ENCODE measurements at regions not wholly inside any gene's neighbourhood (a gene's known extent, or its start where the extent isn't known, plus 50 kb on each side); places are given as distances from the start of the nearest gene placed in this dataset.

DNA sequence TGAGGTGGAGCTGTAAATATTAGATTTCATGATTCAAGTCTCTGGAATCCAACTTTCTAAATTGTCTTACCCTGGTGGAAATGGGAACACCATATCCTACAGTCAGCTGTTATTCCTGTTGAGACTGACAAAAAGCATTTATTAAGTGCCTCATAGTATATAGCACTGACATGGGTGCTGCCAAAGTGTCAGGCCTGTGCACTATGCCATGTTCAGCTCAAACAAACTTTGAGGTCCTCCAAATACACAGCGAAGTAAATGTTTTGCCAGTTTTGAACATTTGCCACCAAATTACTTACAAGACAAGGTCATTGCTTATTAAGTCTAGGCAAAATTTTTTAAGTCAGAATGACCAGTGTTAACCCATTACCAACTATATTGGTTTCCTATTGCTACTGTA is 162.9 kb upstream of the SLC25A13 start:
- ATAC-seq (no peak), DNase-seq (no peak)

DNA sequence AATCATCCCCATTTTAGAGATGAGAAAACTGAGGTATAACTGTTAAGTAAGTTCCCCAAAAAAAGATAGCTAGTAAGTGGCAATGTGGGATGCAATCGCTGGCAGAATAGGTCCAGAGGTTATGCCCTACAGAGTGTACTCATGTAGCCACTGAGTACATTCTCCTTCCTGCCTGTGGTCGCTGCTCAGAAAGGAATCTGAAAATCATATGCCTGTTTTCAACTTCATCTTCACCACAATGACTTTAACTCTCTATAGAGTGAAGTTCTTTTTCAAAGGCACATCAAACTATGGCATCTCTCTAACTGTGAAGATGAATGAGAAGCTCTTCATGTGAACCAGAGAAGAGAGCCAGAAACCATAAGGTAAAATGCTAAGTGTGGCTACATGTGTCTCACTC is 162.2 kb upstream of the SLC25A13 start:
- no peak for DNase-seq
- no peak for ATAC-seq

DNA sequence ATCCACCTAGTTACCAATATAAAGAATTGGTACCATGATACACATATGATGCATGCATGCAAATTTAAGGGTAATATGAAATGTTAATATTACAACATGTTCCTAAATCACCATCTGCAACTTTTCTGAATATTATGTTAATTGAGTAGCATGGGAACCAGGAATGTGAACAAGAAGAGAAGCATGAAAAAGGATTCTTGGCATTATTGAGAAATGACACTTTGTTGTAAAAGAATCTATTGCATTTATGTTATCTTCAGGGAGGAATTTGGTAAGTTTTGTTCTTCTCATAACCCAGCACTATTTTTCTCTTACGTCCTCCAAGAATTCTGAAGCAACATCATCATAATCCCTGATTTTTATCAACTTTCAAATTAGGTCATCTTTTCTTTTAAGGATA is 159.9 kb upstream of the SLC25A13 start:
- DNase-seq = no peak
- no peak for ATAC-seq

DNA sequence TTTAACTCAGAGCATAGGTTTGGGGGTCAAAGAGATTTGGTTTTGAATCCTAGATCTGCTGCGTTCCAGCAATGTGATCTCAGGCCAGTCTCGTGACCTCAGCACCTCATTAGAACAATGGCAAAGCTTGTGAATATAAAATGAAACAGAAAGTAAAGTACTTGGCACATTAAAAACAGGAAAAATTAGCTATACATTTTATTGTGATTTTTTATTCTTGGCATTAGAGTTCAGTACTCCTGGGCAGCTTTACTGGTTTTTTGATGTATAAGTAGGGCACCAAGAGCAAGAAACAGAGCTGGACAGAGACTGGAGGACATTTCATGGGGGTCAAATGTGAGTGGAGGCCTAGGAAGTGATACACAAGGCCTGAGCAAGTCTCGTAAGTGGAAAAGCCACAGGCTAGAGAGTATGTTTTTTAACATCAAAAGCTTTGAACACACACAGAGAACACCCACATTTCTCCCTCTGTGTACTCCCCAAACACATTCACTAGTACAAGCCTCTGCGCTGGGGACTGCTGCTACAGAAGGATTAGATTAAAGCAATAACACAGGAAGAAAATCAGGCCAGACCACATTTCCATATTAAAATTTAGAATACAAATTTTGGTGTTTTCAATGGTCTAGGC is 157.2 kb upstream of the SLC25A13 start:
- DNase-seq (no peak), ATAC-seq (peak; percentile 46)

DNA sequence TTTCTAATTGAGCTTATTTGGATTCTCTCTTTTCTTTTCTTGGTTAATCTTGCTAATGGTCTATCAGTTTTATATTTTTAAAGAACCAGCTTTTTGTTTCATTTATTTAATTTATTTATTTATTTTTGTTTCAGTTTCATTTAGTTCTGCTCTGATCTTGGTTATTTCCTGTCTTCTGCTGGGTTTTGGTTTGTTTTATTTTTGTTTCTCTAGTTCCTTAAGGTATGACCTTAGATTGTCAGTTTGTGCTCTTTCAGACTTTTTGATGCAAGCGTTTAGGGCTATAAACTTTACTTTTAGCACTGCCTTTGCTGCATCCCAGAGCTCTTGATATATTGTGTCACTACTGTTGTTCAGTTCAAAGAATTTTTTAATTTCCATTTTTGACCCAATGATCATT is 149.7 kb upstream of the SLC25A13 start:
- no peak for ATAC-seq
- no peak for DNase-seq

DNA sequence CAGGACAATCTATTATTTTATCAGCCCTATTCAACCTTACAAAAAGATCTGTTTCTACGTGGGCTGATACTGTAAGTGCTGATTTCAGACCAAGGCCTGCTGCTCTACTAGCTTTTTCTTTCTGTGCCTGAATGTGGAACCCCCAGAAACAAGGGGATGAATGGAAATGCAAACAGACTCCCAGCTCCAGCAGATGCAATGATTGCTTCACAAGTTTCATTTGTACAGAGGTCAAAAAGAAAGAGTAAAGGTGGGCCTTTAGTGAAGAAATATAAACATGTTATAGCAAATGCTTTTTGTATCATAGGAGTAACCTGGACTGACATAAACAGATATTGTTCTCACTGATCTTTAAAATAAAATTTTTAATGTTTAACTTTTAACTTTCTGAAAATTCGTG is 130.2 kb upstream of the SLC25A13 start:
- no peak for ATAC-seq
- DNase-seq = no peak

DNA sequence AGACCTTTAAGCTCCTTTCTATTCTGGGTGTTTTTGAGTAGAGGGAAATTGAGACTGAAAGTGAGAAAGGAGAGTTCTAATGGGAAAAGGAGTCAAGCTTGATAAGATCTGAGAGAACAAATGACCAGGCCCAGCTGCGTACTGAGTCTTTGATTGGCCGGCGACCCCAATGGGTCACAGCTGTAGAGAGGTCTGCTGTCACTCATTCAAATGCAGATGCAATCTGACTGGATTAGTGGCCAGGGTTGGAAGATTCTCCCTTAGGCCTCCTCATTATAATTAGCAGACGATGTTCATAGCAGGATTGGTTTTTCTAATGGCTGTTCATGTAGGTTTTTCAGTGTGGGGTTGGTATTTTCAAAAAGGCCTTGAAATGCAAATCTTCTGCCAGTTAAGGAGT is 127.2 kb upstream of the SLC25A13 start:
- DNase-seq (no peak), ATAC-seq (no peak)

DNA sequence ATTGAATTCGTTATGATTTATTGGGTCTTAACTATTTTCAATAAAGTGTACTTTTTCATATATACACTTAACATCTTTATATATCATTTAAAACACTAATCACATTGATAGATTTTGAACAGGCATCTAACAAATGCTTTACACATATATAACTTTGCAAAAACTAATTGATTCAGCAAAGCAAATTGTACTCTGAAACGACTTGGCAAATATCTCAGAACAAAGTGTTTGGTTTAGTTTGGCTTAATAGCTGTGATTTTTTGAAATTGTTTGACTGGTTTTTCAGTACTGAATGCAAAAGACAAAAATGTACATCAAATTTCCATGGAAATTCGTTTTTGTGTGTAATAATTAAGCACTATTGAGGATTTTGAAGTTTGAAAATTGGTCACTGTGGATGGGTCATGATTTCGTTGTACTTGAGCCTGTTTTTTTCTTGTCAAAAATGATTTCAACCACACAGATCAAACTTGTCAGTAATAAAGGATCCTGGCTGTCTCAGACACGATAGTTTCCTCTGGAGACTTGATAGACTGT is 125.3 kb upstream of the SLC25A13 start:
- DNase-seq (no peak), ATAC-seq (no peak)

DNA sequence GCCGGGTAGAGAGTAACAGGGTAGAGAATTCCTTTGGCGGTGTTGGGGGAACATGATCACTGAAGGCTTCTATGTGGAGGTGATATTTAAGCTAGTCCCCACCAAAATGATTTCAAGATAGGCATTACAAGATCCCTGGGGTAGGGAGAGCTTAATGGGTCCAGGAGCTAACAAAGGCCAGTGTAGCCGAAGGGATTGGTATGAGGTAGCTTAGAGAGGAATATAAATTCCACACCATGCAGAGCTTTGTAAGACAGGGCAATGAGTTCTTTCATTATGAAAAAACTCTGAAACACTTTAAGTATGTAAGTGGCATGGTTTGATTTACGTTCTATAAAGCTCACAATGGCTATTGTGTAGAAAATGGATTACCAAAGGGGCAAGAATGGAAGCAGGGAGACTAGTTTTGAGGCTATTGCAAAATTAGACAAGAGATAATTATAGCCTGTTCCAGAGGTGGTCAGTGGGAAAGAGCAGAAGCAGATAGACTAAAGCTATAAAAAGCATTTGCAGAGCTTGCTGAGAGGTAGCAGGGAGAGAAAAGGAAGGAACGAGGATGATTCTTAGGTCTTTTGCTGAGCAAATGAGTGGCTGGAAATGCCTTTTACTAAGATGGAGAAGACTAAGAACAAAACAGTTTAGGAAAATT is 119.7 kb upstream of the SLC25A13 start:
- DNase-seq = no peak
- ATAC-seq = no peak

DNA sequence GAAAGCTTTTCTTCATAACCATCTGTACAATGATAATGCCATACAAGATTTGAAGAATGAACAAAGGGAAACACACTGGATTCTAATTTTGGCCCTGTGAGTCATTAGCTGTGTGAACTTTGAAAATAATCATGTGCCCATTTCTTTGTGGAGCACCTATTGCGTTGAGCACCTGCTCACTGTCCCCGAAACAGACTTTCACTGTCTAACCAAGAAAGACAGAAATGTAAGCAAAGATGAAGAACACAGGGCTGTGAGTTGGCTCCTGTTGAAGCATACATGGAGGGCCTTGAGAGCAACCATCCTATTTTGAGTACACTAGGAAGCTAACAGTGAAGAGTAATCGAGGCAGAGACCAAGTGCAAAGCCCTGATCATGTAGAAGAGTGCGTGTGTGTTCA is 118.4 kb upstream of the SLC25A13 start:
- no peak for DNase-seq
- ATAC-seq = no peak

DNA sequence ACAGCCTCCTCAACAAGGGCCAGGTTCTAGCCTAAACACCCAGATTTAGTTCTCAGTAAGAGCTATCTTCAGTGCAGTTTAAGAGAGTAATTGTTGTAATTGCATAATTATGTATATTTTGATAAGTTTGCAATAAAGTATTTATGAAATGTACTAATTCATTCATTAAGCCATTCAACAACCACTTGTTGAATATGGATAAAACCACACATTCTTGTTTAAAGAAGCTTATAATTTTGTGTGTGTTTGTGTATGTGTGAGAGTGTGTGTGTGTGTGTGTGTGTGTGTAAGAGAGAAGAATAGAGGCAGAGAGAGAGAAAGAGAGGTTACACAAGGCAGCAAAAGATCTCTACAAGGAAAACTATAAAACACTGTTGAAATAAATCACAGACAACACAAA is 115.0 kb upstream of the SLC25A13 start:
- no peak for DNase-seq
- ATAC-seq = no peak

DNA sequence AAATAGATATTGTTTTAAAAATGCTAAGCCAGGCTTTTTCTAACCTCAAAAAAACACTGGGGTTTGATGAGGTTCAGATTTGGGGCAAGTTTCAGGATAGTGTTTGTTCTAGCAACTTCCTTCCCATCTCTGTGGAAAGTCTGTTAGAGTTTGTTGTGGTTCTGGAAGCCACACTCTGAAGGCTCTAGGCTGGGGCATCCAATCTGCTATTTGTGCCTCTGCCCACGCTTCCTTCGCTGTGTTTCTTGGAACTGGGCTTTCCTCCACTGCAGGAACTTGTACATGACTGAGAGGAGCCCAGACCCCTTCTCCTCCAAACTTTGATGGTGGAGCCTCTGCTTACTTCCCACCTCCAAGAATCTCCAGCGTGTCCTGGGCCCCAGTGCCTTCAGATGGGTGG is 108.5 kb upstream of the SLC25A13 start:
- peak; percentile 32 for ATAC-seq

DNA sequence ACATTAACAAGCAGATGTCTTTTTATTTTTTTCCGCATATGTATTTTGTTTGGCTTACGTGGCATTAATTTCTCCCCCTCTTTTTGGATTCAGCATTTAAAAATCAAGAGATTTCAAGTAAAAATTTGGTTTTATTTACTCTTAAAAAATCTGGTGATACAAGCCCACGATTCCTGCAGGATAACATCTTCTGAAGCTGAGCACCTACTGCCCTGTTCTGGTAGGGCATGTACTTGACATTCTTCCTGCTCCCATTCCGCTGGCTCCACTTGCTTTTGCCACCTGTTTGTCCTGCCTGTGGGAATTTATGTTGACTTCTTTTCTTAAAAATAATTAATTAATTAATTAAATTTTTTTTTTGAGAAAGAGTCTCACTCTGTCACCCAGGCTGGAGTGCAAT is 105.2 kb upstream of the SLC25A13 start:
- no peak for ATAC-seq
- DNase-seq = no peak

More for the DNA sequence above, 108.5 kb upstream of the SLC25A13 start:
- DNase-seq = no peak

DNA sequence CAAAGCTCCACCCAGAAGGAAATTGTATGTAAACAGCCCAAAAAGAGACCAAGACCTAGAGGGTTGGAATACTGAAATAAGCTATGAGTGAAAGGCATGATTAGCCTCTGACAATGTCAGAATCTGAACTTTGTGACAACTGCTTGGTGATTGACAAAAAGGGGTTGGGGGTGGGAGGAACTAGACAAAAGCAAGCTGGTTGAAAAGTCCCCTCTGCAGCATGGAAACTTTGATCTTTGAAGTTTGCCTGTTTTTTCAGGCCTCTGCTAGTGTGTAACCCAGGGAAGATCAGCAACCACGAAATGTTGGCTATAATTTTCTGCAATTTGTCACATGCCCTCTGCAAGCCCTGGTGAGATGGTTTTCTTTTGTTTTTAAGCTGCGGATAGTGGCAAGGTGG is 104.8 kb upstream of the SLC25A13 start:
- DNase-seq (no peak), ATAC-seq (no peak)

DNA sequence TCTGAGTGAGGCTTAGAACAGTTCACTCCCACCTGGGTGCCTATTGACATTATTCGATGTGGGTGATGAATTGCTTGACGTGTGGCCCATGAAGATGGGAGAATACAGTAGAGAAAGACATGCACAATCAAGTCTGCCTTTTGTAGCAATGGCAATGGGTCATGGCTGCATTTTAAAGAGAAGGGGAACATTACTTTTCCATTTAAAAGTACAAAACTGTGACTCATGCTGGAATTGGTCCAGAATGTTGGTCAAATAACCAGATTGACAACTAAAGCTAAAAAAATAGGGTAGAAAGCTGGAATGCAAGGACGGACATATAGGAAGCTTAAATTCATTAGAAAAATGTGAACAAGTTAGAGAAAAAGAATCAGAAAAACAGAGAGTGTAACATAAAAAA is 104.1 kb upstream of the SLC25A13 start:
- no peak for DNase-seq
- no peak for ATAC-seq

DNA sequence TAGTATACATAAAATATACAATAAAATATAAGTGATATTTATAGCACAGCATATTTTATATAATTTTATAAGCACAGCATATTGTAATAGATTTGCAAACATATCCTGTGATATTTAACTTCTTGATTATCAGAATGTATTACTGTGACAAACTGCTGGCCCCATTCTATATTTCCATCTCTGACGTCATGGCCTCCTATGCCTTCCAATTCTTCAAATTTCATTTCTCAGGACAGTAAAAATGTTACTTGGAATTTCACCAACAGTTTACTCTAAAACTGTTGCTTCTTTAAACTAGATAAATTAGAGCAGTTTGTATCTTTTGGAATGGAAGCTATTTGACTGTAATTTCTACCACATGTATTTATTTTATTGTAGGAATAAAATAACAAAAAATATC is 102.5 kb upstream of the SLC25A13 start:
- ATAC-seq (no peak), DNase-seq (no peak)

DNA sequence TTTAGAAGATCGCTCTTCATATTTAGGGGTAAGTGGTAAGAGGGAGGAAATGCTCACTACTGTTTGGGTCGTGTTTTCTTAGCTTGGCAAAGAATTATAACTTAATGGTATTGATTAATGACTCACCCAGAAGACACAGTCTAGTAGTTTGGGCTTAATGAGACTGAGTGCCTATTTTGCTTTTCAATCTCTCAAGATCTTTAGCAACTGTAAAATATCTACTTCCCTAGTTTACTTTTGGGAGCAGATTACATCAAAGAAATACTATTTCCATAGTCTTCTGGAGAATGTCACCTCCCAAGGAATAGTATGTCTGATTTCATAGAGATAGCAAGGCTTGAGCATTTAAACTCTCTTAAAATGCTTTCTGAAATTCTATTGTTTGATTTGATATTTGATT is 100.5 kb upstream of the SLC25A13 start:
- no peak for DNase-seq
- ATAC-seq = no peak

DNA sequence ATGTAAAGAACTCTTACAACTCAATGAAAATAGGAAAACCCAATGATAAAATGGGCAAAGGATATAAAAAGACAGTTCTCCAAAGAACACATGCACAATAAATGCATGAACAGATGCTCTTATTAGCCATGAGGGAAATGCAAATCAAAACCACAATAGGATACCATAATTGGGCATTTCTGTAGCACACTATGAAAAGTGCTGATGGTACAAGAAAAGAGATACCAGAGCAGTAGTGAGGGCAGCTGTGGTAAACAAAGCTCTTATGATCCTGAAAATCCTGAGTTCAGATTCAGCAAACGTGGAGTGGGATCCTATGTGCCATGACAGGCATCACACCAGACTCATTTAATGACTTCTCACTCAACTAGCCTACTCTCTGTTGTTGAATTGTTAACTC is 96.7 kb upstream of the SLC25A13 start:
- ATAC-seq = no peak
- no peak for DNase-seq

DNA sequence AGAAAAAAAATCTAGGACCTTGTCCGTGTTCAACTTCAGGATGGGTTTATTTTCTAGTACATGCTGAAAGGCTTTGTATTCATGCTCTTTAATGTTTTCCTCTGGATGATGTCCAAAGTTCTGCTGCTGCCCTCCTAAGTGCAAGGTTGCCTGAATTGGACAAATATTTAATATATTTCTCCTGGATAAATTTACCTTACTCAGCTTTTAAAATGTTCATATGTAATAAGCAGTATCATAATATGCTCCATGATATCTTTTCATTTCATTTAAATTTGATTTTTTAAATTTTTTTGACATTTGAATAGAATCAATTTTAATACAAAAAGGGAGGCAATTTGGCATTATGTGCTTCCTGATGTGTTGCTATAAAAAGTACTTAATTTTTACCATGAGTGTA is 95.9 kb upstream of the SLC25A13 start:
- no peak for DNase-seq

DNA sequence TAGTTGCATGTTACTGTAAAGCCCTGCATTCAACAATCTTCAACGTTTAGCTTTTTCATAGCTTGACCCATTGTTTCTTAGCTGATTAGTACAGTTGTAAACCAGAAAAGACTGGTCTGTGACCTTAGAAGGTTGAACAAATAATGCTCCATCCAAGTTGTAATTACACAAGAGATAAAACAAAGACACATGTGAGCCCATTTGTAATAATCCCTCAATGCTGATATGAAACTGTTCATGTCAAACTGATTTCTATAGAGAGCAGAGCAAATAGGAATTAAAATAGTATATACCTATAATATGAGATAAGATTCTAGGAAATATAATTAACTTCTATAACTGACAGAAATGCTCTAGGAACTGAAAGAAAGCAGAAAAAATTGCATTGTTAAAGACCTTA is 94.7 kb upstream of the SLC25A13 start:
- DNase-seq = no peak
- ATAC-seq = no peak

More for the DNA sequence above, 95.9 kb upstream of the SLC25A13 start:
- ATAC-seq = no peak

DNA sequence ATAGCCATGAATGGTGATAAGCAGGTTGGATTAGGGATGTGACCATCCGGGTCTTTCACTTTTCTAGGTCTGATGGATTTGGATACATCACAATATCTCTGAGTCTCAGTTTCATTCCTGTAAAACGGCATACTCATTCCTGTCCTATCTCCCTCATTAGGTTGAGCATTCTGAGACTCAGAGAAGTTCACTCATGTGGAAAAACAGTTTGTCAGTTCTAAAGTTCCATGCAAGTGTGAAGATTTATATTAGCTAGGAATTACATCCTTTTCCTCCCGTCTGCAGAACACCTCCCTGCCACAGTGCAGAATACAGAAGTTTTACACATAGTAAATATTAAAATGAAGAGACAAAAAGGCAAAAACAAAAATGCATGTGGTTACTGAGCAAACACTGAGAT is 94.2 kb upstream of the SLC25A13 start:
- DNase-seq = no peak
- no peak for ATAC-seq

DNA sequence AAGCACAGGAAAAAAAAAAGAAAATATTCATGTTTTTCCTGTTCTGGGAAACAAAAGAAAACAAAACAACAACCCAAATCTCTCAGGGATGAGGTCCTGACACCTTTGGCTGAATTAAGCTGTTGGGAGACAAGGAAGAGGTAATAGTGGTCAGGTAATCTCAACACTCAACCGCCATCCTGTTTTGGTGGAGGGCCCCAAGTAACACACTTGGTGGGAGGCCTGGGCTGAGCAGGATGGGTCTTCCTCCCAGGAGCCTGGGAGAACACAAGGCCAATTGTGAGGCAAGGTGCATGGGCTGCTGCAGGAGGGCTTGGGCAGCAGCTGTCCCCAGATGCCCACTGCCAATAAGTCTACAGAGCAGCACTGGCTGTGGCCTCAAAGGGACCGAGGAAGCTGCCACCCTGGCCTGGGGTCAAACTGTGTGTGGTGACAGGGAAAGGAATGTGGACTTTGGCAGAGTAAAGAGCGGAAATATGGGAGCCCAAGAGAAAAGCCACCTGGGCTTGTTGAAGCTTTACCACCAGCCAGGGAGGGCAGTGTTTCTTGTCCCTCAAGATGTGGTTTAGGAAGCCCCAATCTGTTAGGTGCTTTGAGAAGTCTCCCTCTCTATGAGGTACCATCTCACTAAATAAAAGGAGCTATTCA is 93.5 kb upstream of the SLC25A13 start:
- ATAC-seq (no peak), DNase-seq (no peak)

DNA sequence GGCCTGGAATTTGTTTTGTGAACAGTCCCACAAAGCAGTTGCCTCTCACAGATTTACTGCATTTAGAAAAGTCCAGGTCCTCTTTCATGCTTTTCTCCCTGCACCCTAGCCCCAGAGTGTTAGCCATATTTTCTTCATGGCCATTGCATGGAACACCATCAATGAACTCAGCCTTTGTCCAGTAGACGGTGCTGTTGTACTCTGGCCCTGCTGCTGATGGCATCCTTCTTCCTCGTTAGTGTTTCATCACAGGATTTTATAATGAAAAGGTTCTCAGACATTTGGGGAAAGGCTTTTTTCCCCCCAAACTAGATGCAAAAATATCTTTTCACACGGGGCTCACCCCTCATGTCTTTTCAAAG is 93.0 kb upstream of the SLC25A13 start:
- ATAC-seq (peak; percentile 57), DNase-seq (peak; percentile 32)

All from stimulated activated naive CD8-positive, alpha-beta T cell treated with anti-CD3 and anti-CD28 coated beads, Interleukin-15, Interleukin-2, amounts not matched to agents 100 U/mL and 50 U/mL, for 24 hours (primary cell).